ENCODE measurements at regions not wholly inside any gene's neighbourhood (a gene's known extent, or its start where the extent isn't known, plus 50 kb on each side); places are given as distances from the start of the nearest gene placed in this dataset.

GRCh38 chrX:5702890-5703289, 525.8 kb downstream of the NLGN4X start:
- Histone ChIP-seq H3K36me3 (replicated peaks in 1 of 2; ENCODE audit: control insufficient read depth in 1 of 2, insufficient read depth in 2 of 2, low read length in 1 of 2) (no peaks in the 10 kb centered on the region), H3K27me3 (ENCODE audit: insufficient read depth) (no peaks in the 10 kb centered on the region), H3K9me3 (no peaks in the 10 kb centered on the region), H3K9ac (no peak overlapping the region), H3K4me3 (ENCODE audit: low read depth in 2 of 2, low read length in 1 of 2) (no peak overlapping the region), H3K27ac (ENCODE audit: low read depth in 2 of 2, low read length in 1 of 2) (no peak overlapping the region), H4K20me1 (ENCODE audit: insufficient read depth) (no peaks in the 10 kb centered on the region), H3K4me1 (ENCODE audit: control insufficient read depth in 1 of 2, insufficient read depth in 2 of 2, low read depth in 1 of 2, low read length in 1 of 2) (peaks cover 0 to 8% of the 10 kb centered on the region in 2 experiments; a peak in 1 of 4 replicates), H3K4me2 (no peak overlapping the region), H3K79me2 (ENCODE audit: insufficient read depth) (no peaks in the 10 kb centered on the region), H3K9me2 (no peaks in the 10 kb centered on the region), H3F3A (replicated peaks; ENCODE audit: insufficient read depth) (no peaks in the 10 kb centered on the region), H2AFZ (ENCODE audit: low read depth) (no peak overlapping the region)
- POLR2A ChIA-PET, result no interaction called here
- no peak for DNase-seq
- 28% methylated on average over 1 of the region's 1 CpG for WGBS (ENCODE audit: low lambda C conversion rate)
- TF ChIP-seq FOXJ3 (CRISPR knock-in tag; IDR thresholded peaks at IDR 0.05), result no peak
- no peak for TF ChIP-seq MEF2A (IDR thresholded peaks at IDR 0.05; ENCODE audit: borderline replicate concordance, low read depth)
- TF ChIP-seq RXRA (IDR thresholded peaks at IDR 0.05; ENCODE audit: borderline replicate concordance, low read depth), result no peak
- TF ChIP-seq CTCF (IDR thresholded peaks at IDR 0.05), result no peak
- TF ChIP-seq MAX (IDR thresholded peaks at IDR 0.05; ENCODE audit: low read depth), result no peak
- TF ChIP-seq ZBTB33 (IDR thresholded peaks at IDR 0.05; ENCODE audit: borderline replicate concordance, low read depth), result no peak
- TF ChIP-seq SIN3A (IDR thresholded peaks at IDR 0.05; ENCODE audit: borderline replicate concordance, low read depth, low read length), result no peak
- TF ChIP-seq RCOR1 (IDR thresholded peaks at IDR 0.05; ENCODE audit: low read length), result no peak
- TF ChIP-seq POLR2AphosphoS5 (IDR thresholded peaks at IDR 0.05; ENCODE audit: low read depth, low read length), result no peak
- no peak for TF ChIP-seq EP300 (IDR thresholded peaks at IDR 0.05; ENCODE audit: borderline replicate concordance in 1 of 2, low read depth in 1 of 2, low read length in 1 of 2)
- TF ChIP-seq NRF1 (IDR thresholded peaks at IDR 0.05; ENCODE audit: low read depth, low read length), result no peak
- CTCF ChIA-PET, result no interaction called here

- H3K27me3 ChIP-seq (ENCODE audit: insufficient read depth), result no peaks in the 10 kb centered on the region
- no peaks in the 10 kb centered on the region for H3K9me2 ChIP-seq
- no peak overlapping the region for H3K4me3 ChIP-seq (ENCODE audit: low read depth in 2 of 2, low read length in 1 of 2)
- H3K27ac ChIP-seq (ENCODE audit: low read depth in 2 of 2, low read length in 1 of 2), result no peak overlapping the region
- CTCF ChIA-PET, result no interaction called here
- H3K9me3 ChIP-seq, result no peaks in the 10 kb centered on the region
- no peaks in the 10 kb centered on the region for H3F3A ChIP-seq (replicated peaks; ENCODE audit: insufficient read depth)
- H4K20me1 ChIP-seq (ENCODE audit: insufficient read depth), result no peaks in the 10 kb centered on the region
- WGBS (ENCODE audit: low lambda C conversion rate), result 27% methylated on average over 7 of the region's 7 CpGs
- H3K4me2 ChIP-seq, result no peak overlapping the region
- POLR2A ChIA-PET, result no interaction called here
- H3K79me2 ChIP-seq (ENCODE audit: insufficient read depth), result no peaks in the 10 kb centered on the region
- no peaks in the 10 kb centered on the region for H3K36me3 ChIP-seq (replicated peaks in 1 of 2; ENCODE audit: control insufficient read depth in 1 of 2, insufficient read depth in 2 of 2, low read length in 1 of 2)
- H2AFZ ChIP-seq (ENCODE audit: low read depth), result no peak overlapping the region
- DNase-seq, result no peak
- H3K9ac ChIP-seq, result no peak overlapping the region
- no peak for TF ChIP-seq TCF12 (IDR thresholded peaks at IDR 0.05)
- TF ChIP-seq IRF3 (IDR thresholded peaks at IDR 0.05; ENCODE audit: low read depth, low read length), result no peak
- no peak for TF ChIP-seq GABPA (IDR thresholded peaks at IDR 0.05; ENCODE audit: low read depth)
- no peak for TF ChIP-seq SIN3A (IDR thresholded peaks at IDR 0.05; ENCODE audit: borderline replicate concordance, low read depth, low read length)
- TF ChIP-seq RAD21 (IDR thresholded peaks at IDR 0.05; ENCODE audit: low read length), result no peak
- TF ChIP-seq MAX (IDR thresholded peaks at IDR 0.05; ENCODE audit: low read depth), result no peak
- no peak for TF ChIP-seq REST (IDR thresholded peaks at IDR 0.05; ENCODE audit: low read depth, low read length)
- no peaks in the 10 kb centered on the region for H3K4me1 ChIP-seq (ENCODE audit: control insufficient read depth in 1 of 2, insufficient read depth in 2 of 2, low read depth in 1 of 2, low read length in 1 of 2)
Measured at GRCh38 chrX:5695971-5696370, 532.7 kb downstream of the NLGN4X start.

Measured in SK-N-SH (cell line).